ENCODE measurements at regions not wholly inside any gene's neighbourhood (a gene's known extent, or its start where the extent isn't known, plus 50 kb on each side); places are given as distances from the start of the nearest gene placed in this dataset.
A peak's percentile ranks its signal among the peaks of the same experiment; 100 is the strongest.

- TF ChIP-seq, protein P1, sequence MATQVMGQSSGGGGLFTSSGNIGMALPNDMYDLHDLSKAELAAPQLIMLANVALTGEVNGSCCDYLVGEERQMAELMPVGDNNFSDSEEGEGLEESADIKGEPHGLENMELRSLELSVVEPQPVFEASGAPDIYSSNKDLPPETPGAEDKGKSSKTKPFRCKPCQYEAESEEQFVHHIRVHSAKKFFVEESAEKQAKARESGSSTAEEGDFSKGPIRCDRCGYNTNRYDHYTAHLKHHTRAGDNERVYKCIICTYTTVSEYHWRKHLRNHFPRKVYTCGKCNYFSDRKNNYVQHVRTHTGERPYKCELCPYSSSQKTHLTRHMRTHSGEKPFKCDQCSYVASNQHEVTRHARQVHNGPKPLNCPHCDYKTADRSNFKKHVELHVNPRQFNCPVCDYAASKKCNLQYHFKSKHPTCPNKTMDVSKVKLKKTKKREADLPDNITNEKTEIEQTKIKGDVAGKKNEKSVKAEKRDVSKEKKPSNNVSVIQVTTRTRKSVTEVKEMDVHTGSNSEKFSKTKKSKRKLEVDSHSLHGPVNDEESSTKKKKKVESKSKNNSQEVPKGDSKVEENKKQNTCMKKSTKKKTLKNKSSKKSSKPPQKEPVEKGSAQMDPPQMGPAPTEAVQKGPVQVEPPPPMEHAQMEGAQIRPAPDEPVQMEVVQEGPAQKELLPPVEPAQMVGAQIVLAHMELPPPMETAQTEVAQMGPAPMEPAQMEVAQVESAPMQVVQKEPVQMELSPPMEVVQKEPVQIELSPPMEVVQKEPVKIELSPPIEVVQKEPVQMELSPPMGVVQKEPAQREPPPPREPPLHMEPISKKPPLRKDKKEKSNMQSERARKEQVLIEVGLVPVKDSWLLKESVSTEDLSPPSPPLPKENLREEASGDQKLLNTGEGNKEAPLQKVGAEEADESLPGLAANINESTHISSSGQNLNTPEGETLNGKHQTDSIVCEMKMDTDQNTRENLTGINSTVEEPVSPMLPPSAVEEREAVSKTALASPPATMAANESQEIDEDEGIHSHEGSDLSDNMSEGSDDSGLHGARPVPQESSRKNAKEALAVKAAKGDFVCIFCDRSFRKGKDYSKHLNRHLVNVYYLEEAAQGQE (IDR thresholded peaks at IDR 0.05; ENCODE audit: unreplicated experiment): no peak
Observed at GRCh38 chr18:39705362-39705761, 2139.8 kb upstream of the CELF4 start (continued).

DNA sequence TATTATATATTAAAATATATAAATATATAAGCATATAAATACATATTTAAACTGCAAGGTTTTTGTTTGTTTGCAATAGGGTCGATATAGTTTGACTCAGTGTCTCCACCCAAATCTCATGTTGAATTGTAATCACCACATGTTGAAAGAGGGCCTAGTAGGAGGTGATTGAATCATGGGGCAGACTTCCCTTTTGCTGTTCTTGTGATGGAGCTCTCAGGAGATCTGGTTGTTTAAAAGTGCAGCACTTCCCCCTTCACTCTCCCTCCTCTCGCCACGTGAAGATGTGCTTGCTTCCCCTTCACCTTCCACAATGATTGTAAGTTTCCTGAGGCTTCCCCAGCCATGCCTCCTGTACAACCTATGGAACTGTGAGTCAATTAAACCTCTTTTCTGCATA is 2137.3 kb upstream of the CELF4 start:
- Mint-ChIP-seq H3K4me1 (no peaks in the 10 kb centered on the region), H3K9me3 (no peaks in the 10 kb centered on the region), H3K27ac (no peak overlapping the region), H3K27me3 (ENCODE audit: insufficient read depth, low read depth, poor library complexity) (peaks cover 2% of the 10 kb centered on the region), H3K4me3 (no peak overlapping the region), H3K36me3 (ENCODE audit: low read depth) (no peaks in the 10 kb centered on the region)
- Histone ChIP-seq H3K4me1 (ENCODE audit: insufficient read depth) (peaks cover 3% of the 10 kb centered on the region; the same call in 1 of the 2 replicates), H3K36me3 (ENCODE audit: insufficient read depth) (no peaks in the 10 kb centered on the region), H3K27ac (ENCODE audit: low read depth) (no peak overlapping the region), H3K9me2 (ENCODE audit: insufficient read depth) (no peaks in the 10 kb centered on the region), H4K20me1 (replicated peaks; ENCODE audit: insufficient read depth) (no peaks in the 10 kb centered on the region), H3K4me2 (no peak overlapping the region), H3F3A (replicated peaks; ENCODE audit: low read depth) (no peaks in the 10 kb centered on the region), H3K79me2 (replicated peaks; ENCODE audit: insufficient read depth) (no peaks in the 10 kb centered on the region; the same call in 1 of the 2 replicates), H2AFZ (no peak overlapping the region), H3K4me3 (no peak overlapping the region), H3K27me3 (ENCODE audit: insufficient read depth) (no peaks in the 10 kb centered on the region)
- no peak for ATAC-seq
- no peak for TF ChIP-seq STAT1 (IDR thresholded peaks at IDR 0.05; ENCODE audit: unreplicated experiment)
- DNase-seq (ENCODE audit: low spot score): no peak

GRCh38 chr18:39701839-39702238 is 2136.2 kb upstream of the CELF4 start:
- Histone ChIP-seq H4K20me1 (replicated peaks; ENCODE audit: insufficient read depth) (no peaks in the 10 kb centered on the region), H3K27ac (ENCODE audit: low read depth) (no peak overlapping the region), H3K4me1 (ENCODE audit: insufficient read depth) (peaks cover 3% of the 10 kb centered on the region; the same call in 1 of the 2 replicates), H3K27me3 (ENCODE audit: insufficient read depth) (no peaks in the 10 kb centered on the region), H3K9me2 (ENCODE audit: insufficient read depth) (no peaks in the 10 kb centered on the region), H3K36me3 (ENCODE audit: insufficient read depth) (no peaks in the 10 kb centered on the region), H3K4me2 (no peak overlapping the region), H2AFZ (no peak overlapping the region), H3K4me3 (no peak overlapping the region), H3F3A (replicated peaks; ENCODE audit: low read depth) (no peaks in the 10 kb centered on the region), H3K79me2 (replicated peaks; ENCODE audit: insufficient read depth) (no peaks in the 10 kb centered on the region; the same call in 1 of the 2 replicates)
- Mint-ChIP-seq H3K27me3 (ENCODE audit: insufficient read depth, low read depth, poor library complexity) (peaks cover 4% of the 10 kb centered on the region), H3K27ac (no peak overlapping the region), H3K9me3 (no peaks in the 10 kb centered on the region), H3K4me1 (no peaks in the 10 kb centered on the region), H3K4me3 (no peak overlapping the region), H3K36me3 (ENCODE audit: low read depth) (no peaks in the 10 kb centered on the region)
- no peak for DNase-seq (ENCODE audit: low spot score)
- no peak for TF ChIP-seq ZNF114 (CRISPR knock-in tag; IDR thresholded peaks at IDR 0.05)
- ATAC-seq: no peak

DNA sequence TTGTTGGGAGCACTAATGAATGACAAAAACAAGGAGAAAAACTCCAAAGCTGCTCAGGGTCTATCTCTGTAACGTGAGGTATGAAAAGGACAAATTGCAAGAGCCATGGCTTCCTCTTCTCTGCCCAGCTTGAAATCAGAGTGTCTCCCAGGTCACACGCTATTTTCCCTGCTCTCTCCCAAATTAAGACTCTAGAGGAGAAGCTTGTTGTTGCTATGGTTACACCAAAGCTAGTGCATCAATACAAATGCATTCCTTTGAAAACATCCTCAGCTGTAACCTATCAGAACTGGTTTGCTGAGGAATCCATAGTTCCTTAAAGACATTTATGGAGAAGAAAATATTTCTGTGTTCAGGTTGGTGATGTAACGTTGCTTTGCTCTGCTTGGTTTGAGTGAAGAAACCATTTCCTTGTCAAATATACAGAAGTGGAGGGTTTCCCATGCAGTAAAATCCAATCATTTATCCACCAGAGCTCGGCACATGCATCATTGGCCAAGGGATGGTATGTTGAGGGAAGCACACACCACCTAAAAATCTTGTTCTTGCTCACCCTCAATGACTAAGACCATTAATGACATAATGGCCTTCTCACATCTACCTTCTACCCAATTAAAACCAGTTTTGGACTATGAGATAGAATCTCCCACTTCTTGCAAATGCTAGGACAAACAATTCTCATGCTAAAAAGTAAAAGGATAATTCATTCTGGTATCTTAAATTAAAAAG is 2135.6 kb upstream of the CELF4 start:
- DNase-seq (ENCODE audit: low spot score): peak; percentile 55
- Mint-ChIP-seq H3K9me3 (no peaks in the 10 kb centered on the region), H3K27ac (no peak overlapping the region), H3K4me1 (no peaks in the 10 kb centered on the region; the same call in 2 of the 3 replicates), H3K36me3 (ENCODE audit: low read depth) (no peaks in the 10 kb centered on the region), H3K27me3 (ENCODE audit: insufficient read depth, low read depth, poor library complexity) (peaks cover 4% of the 10 kb centered on the region), H3K4me3 (no peak overlapping the region)
- no peak for ATAC-seq
- no peaks in the 10 kb centered on the region for H3F3A ChIP-seq (replicated peaks; ENCODE audit: low read depth)
- no peaks in the 10 kb centered on the region for H3K36me3 ChIP-seq (ENCODE audit: insufficient read depth)
- peaks cover 3% of the 10 kb centered on the region; the same call in 1 of the 2 replicates for H3K4me1 ChIP-seq (ENCODE audit: insufficient read depth)
- no peak overlapping the region for H2AFZ ChIP-seq
- H3K4me3 ChIP-seq: no peak overlapping the region
- H3K9me2 ChIP-seq (ENCODE audit: insufficient read depth): no peaks in the 10 kb centered on the region
- no peak overlapping the region for H3K4me2 ChIP-seq
- H3K27me3 ChIP-seq (ENCODE audit: insufficient read depth): no peaks in the 10 kb centered on the region
- no peaks in the 10 kb centered on the region for H4K20me1 ChIP-seq (replicated peaks; ENCODE audit: insufficient read depth)
- no peak overlapping the region for H3K27ac ChIP-seq (ENCODE audit: low read depth)
- no peaks in the 10 kb centered on the region; the same call in 1 of the 2 replicates for H3K79me2 ChIP-seq (replicated peaks; ENCODE audit: insufficient read depth)
- TF ChIP-seq, protein P2, sequence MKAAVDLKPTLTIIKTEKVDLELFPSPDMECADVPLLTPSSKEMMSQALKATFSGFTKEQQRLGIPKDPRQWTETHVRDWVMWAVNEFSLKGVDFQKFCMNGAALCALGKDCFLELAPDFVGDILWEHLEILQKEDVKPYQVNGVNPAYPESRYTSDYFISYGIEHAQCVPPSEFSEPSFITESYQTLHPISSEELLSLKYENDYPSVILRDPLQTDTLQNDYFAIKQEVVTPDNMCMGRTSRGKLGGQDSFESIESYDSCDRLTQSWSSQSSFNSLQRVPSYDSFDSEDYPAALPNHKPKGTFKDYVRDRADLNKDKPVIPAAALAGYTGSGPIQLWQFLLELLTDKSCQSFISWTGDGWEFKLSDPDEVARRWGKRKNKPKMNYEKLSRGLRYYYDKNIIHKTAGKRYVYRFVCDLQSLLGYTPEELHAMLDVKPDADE (IDR thresholded peaks at IDR 0.05): no peak
- TF ChIP-seq EZH2phosphoT487 (IDR thresholded peaks at IDR 0.05; ENCODE audit: unreplicated experiment) (no peak), CTCF (conservative IDR thresholded peaks at IDR 0.05; ENCODE audit: low read depth in 2 of 2) (no peak), STAT1 (IDR thresholded peaks at IDR 0.05; ENCODE audit: unreplicated experiment) (no peak)
- TF ChIP-seq, protein P1 (IDR thresholded peaks at IDR 0.05; ENCODE audit: unreplicated experiment): no peak

Measured in GM23338 (cell line).